GM19455 (cell line): ENCODE measurements at regions not wholly inside any gene's neighbourhood (a gene's known extent, or its start where the extent isn't known, plus 50 kb on each side); places are given as distances from the start of the nearest gene placed in this dataset.

Experiments
- ATAC-seq: cut with Tn5 transposase; IDR thresholded peaks from one replicate; pipeline ENCODE4 v1.9.1; 2021; ENCODE audit not compliant: unreplicated experiment

DNA sequence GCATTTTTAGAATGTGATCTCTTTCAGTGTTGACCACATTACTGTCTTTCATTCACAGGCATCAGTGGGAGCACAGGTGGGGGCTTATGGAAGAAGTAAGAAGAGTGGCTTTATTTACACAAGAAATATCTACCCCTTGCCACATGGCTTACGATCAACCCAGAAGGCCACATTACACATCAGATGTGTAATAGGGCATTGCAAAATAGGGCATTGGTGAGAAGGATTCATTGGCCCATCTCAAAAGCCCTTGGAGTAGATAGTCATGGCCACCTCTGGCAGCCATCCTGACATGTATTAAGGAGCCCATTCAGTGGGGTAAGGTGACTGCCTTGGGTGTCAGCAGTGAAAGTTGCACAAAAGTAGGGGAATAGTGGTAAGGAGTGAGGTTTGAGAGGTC lies 97.5 kb downstream of the MAFB start:
- ATAC-seq, result no peak

DNA sequence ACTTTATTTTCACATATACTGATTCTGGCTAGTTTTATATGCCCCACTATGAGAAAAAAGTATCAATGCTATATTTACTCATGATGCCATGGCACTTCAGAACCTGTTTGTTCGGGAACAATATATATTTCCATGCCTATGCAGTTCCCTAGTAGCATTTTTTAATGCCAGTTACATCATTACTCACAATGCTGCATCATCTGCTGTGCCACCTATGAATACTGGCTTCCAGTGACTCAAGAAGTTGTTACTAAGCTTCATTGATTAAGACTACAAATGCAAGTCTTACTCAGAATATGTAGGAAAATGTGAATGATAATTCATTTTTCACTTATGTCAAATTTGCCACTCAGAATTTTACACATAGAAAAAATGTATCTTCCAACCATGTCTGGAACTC lies 97.9 kb downstream of the MAFB start:
- no peak for ATAC-seq

- no peak for ATAC-seq
These were observed 99.5 kb downstream of the MAFB start for GRCh38 chr20:40589581-40589980.

DNA sequence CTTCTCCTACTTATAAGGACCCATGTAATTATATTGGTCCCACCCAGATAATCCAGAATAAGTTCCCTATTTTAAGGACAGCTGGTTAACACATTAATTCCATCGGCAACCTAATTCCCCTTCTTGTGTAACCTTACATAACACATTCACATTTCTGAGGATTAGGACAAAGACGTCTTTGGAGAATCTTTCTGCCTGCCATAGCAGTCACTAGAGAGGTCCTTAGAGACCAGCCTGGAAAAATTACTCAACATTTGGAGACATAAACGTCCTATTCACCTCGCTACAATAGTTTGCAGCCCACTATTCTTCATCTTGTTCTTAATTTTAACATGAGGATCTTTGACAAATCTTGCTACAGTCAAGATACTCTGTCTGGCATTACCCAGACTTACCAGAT lies 100.1 kb downstream of the MAFB start:
- no peak for ATAC-seq

GRCh38 chr20:40587038-40587437 lies 102.0 kb downstream of the MAFB start:
- no peak for ATAC-seq

DNA sequence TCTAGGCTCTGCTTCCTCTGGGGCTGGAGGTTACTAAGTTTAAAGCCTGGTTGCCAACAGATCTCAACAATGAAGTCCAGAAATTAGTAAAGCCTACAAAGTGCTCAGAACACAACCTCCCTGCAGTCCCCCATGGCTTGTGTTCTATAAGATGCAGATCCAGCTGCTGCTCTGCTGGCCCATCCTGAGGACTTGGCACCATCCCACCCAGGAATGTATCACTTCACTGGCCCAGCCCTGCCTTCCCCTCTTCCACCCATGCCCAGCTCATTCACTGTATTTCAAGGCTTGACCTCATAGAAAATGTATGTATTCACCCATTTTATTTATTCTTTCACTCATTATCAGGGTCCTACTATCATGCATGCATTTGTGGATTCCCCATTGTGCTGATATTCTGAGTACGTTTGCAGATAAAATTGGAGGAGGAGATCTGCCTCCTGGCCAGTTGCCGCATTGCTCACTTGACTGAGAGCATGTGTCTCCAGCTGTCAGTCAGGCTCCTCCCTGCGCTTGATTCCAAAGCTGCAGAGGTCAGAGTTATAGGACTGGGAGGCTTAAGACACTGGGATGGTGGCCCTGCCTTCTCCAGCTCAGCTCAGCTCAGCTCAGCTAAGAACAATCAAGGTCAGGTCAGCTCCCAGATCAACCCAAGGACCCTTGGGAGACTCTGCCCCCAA lies 104.8 kb downstream of the MAFB start:
- ATAC-seq, result no peak

- no peak for ATAC-seq
These were observed 105.4 kb downstream of the MAFB start for GRCh38 chr20:40583636-40584035.

GRCh38 chr20:40583205-40583604 lies 105.8 kb downstream of the MAFB start:
- ATAC-seq, result no peak

DNA sequence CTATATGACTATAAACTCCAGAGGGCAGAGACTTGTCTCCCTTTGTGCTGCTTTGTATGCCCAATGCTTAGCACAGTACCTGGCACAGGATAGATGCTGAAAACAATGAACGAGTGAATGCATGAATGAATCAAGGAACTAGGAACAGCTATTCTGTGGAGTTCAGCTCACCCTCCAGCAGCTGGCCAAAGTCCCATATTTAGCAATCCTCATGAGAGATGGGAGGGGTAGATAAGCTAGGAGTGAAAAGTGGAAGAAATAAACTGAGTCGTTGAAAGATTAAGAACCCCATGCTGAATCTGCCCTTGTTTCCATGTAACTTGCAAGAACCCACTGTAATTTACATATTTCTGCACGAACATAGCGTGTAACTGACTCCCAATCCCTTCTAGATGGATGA lies 106.5 kb downstream of the MAFB start:
- ATAC-seq, result no peak

DNA sequence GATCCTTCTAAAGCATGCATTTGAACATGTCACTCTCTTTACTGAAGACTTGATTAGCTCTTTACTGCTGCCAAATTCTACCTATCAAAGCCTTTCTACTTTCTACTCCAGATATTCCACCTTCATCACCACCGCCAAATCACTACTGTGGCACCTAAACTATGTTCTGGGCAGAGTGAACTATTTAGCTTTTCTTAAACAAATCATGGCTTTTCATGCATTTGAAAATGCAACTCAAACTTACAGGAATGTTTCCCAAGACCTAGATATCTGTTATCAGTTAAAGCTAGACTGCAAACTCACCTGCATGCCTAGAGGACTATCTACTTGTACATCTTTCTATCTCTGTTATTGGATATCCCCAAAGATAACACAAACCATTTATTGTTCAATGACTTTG lies 109.3 kb downstream of the MAFB start:
- no peak for ATAC-seq

- no peak for ATAC-seq
These were observed 110.1 kb downstream of the MAFB start for GRCh38 chr20:40578961-40579360.

- ATAC-seq, result no peak
These were observed 113.2 kb downstream of the MAFB start for GRCh38 chr20:40575851-40576250.

- ATAC-seq, result no peak
These were observed 116.8 kb downstream of the MAFB start for GRCh38 chr20:40572251-40572650.

- ATAC-seq, result no peak
These were observed 117.4 kb downstream of the MAFB start for GRCh38 chr20:40571639-40572038.

DNA sequence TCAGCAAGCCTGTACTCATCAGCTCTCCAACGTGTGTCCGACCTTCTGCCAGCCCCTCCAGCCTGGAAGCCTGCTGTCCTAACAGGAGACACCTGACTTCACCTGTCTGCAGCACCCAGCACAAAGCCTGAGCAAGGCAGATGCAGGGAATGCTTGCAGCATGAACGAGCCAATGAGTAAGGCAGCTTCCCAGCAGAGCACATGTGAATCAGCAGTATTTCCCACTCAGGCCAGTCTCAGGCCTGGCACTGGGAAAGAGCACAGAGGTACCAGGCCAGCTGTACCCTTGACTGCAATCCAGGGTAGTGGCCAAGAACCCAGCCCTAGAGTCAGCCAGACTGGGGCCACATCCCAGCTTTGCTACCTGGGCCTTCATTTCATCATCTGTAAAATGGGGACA lies 120.8 kb downstream of the MAFB start:
- no peak for ATAC-seq

DNA sequence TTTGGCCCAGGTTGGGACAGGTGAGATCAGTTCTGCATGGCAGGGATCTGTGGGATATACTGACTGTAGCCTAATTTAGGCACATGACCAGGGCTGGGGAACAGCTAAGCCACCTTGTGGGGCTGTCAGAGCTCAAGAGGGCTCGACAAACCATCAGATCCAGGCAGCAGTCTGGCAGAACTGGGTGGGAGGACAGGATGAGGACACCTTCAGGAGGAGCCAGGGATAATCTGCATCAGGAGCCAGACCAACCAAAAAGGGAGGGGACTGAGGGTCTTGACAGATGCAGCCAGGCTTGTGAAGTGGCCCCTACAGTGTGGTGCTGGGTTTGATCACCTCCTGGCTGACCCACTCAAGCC lies 123.4 kb downstream of the MAFB start:
- no peak for ATAC-seq

- no peak for ATAC-seq
These were observed 123.9 kb downstream of the MAFB start for GRCh38 chr20:40565001-40565681.

- ATAC-seq, result no peak
These were observed 125.6 kb downstream of the MAFB start for GRCh38 chr20:40563296-40563950.

GRCh38 chr20:40562031-40562430 lies 127.0 kb downstream of the MAFB start:
- ATAC-seq, result no peak

DNA sequence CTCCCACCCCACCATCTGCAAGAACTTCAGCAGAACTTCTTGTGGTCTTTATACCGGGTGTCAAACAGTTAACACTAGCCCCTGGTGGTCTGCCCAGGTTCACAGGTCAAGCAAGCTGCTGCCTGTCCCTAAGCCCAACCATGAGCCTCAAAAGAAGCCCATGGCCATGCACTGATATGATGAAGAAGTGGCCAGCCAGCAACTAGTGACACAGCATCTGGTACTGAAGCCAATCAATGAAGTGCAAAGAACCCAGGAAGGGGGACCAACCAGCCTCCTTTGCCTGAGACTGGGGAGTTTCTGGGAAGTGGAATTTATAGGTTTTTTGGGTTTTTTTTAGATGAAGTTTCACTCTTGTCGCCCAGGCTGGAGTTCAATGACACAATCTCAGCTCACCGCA lies 127.8 kb downstream of the MAFB start:
- no peak for ATAC-seq

DNA sequence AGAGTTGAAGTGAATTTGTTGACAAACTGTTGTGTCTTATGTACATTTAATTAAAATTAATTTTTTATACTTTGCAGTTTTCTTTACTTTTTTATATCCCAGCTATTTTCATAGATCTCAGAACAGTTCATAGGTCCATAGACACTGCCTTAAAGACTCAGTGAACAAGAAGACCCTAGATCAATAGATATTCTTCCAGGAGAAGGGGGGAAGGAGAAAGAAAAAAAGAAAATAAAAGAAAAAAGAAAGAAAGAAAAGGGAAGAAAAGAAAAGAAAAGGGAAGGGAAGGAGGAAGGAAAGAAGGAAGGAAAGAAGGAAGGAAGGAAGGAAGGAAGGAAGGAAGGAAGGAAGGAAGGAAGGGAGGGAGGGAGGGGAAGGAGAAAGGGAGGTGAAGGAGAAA lies 130.8 kb downstream of the MAFB start:
- no peak for ATAC-seq

DNA sequence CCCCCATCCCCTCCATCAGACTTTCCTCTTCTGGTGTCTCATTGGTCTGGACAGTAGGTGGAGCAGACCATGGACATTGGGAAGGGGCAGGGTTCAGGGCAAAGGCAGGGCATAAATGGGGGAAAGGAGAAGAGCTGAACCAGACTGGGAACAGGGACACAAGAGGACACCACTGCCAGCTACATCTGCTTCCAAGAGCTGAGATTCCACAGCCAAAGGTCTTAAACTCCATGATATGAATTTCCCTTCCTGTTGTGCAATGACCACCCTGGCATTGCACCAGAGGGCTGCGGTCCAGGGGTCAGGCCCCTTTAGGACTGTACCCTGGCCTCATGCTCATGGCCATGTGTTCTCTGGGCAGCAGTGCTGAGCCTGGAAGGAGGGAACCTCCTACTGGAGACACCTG lies 137.9 kb downstream of the MAFB start:
- ATAC-seq, result no peak
